Embryonic facial prominence (tissue), 1 donor: ENCODE measurements at regions not wholly inside any gene's neighbourhood (a gene's known extent, or its start where the extent isn't known, plus 50 kb on each side); places are given as distances from the start of the nearest gene placed in this dataset.
"Not testable (repeated sequence)": the region's sequence is repeated elsewhere in the genome, so short reads cannot be mapped to it uniquely, and the experiment has no call there.

Source experiments
- DNase-seq: peaks from one replicate; pipeline ENCODE4 v3.0.0-alpha.2; 2016; ENCODE audit errors: extremely low spot score

GRCh38 chr1:221881805-221882581 is 140.1 kb upstream of the DUSP10 start:
- DNase-seq: no peak

GRCh38 chr1:221880182-221880581 is 138.3 kb upstream of the DUSP10 start:
- DNase-seq: no peak

- no peak for DNase-seq
Observed at GRCh38 chr1:221878134-221878533, 136.2 kb upstream of the DUSP10 start.

- DNase-seq: no peak
Observed at GRCh38 chr1:221877311-221877710, 135.4 kb upstream of the DUSP10 start.

GRCh38 chr1:221875004-221875330 is 133.1 kb upstream of the DUSP10 start:
- DNase-seq: no peak

- DNase-seq: no peak
Observed at GRCh38 chr1:221874285-221875003, 132.6 kb upstream of the DUSP10 start.

- DNase-seq: no peak
Observed at GRCh38 chr1:221873673-221874072, 131.8 kb upstream of the DUSP10 start.

- no peak for DNase-seq
Observed at GRCh38 chr1:221871056-221871455, 129.2 kb upstream of the DUSP10 start.

- no peak for DNase-seq
Observed at GRCh38 chr1:221869779-221870178, 127.9 kb upstream of the DUSP10 start.

- no peak for DNase-seq
Observed at GRCh38 chr1:221868593-221869303, 126.9 kb upstream of the DUSP10 start.

- no peak for DNase-seq
Observed at GRCh38 chr1:221867003-221867402, 125.1 kb upstream of the DUSP10 start.

GRCh38 chr1:221865808-221866207 is 123.9 kb upstream of the DUSP10 start:
- DNase-seq: no peak

GRCh38 chr1:221863635-221864034 is 121.7 kb upstream of the DUSP10 start:
- no peak for DNase-seq

GRCh38 chr1:221862971-221863370 is 121.1 kb upstream of the DUSP10 start:
- no peak for DNase-seq

- DNase-seq: no peak
Observed at GRCh38 chr1:221858818-221859611, 117.1 kb upstream of the DUSP10 start.

GRCh38 chr1:221857094-221857444 is 115.2 kb upstream of the DUSP10 start:
- not testable (repeated sequence) for DNase-seq

GRCh38 chr1:221856228-221857093 is 114.6 kb upstream of the DUSP10 start:
- DNase-seq: no peak

- DNase-seq: no peak
Observed at GRCh38 chr1:221855156-221855555, 113.3 kb upstream of the DUSP10 start.

- no peak for DNase-seq
Observed at GRCh38 chr1:221851336-221851735, 109.4 kb upstream of the DUSP10 start.

- no peak for DNase-seq
Observed at GRCh38 chr1:221850470-221851187, 108.7 kb upstream of the DUSP10 start.
